OCI-LY1 (cell line): ENCODE measurements at regions not wholly inside any gene's neighbourhood (a gene's known extent, or its start where the extent isn't known, plus 50 kb on each side); places are given as distances from the start of the nearest gene placed in this dataset.

Experiments
- EZH2 ChIP-seq: fragments of 200-600 bp; sonication (generic), shearing (Covaris generic); IDR thresholded peaks from 2 replicates; pipeline ENCODE4 v1.8.0; 2017; ENCODE audit warnings: borderline replicate concordance, mixed run types, mild to moderate bottlenecking, antibody characterized with exemption, low read length, moderate library complexity, mixed read lengths
- TF ChIP-seq, protein P1 (sequence below): fragments of 200-600 bp; sonication (generic), shearing (Covaris generic); IDR thresholded peaks from 2 replicates; pipeline ENCODE4 v1.5.1; 2017; ENCODE audit warnings: mild to moderate bottlenecking, antibody characterized with exemption, low read length, moderate library complexity, mixed read lengths

GRCh38 chr2:217262911-217263310, 403.0 kb upstream of the TNP1 start:
- TF ChIP-seq, protein P1, sequence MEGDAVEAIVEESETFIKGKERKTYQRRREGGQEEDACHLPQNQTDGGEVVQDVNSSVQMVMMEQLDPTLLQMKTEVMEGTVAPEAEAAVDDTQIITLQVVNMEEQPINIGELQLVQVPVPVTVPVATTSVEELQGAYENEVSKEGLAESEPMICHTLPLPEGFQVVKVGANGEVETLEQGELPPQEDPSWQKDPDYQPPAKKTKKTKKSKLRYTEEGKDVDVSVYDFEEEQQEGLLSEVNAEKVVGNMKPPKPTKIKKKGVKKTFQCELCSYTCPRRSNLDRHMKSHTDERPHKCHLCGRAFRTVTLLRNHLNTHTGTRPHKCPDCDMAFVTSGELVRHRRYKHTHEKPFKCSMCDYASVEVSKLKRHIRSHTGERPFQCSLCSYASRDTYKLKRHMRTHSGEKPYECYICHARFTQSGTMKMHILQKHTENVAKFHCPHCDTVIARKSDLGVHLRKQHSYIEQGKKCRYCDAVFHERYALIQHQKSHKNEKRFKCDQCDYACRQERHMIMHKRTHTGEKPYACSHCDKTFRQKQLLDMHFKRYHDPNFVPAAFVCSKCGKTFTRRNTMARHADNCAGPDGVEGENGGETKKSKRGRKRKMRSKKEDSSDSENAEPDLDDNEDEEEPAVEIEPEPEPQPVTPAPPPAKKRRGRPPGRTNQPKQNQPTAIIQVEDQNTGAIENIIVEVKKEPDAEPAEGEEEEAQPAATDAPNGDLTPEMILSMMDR, result no peak
- TF ChIP-seq EZH2, result no peak
